PC-3 (cell line): ENCODE measurements at regions not wholly inside any gene's neighbourhood (a gene's known extent, or its start where the extent isn't known, plus 50 kb on each side); places are given as distances from the start of the nearest gene placed in this dataset.

ENCODE experiments used
- ATAC-seq: fragments of 200-7000 bp; cut with Tn5 transposase; 2 replicates; pipeline ENCODE4 v1.9.1; 2020; ENCODE audit warnings: mild to moderate bottlenecking, moderate library complexity
- BruUV-seq: library from RNA; stranded (reverse); fragments of 400-500 nt; replicated peaks from 2 replicates; lab custom pipeline; 2021; lab: Mats Ljungman, UMichigan
- CTCF ChIA-PET: fragments of 300-600 bp; sonication (Branson Sonifier 250); formaldehyde crosslinking; loops from one replicate; lab custom pipeline; 2022; ENCODE audit warnings: antibody characterized with exemption; lab: Charles Lee
- POLR2A ChIA-PET: fragments of 300-600 bp; sonication (Branson Sonifier 250); formaldehyde crosslinking; loops from one replicate; lab custom pipeline; 2022; ENCODE audit warnings: antibody characterized with exemption; ENCODE audit not compliant: unreplicated experiment; lab: Charles Lee
- DNase-seq: peaks from one replicate; pipeline ENCODE4 v3.0.0-alpha.2; 2015
- H2AFZ ChIP-seq: fragments of 300-600 bp; sonication (generic); 2 replicates; pipeline ENCODE4 v1.6.0; 2016; ENCODE audit warnings: antibody characterized with exemption, low read length
- H3F3A ChIP-seq: fragments of 300-600 bp; sonication (generic); one replicate; pipeline ENCODE4 v1.6.0; 2017; ENCODE audit warnings: antibody characterized with exemption, low read length, control low read depth, mild to moderate bottlenecking; ENCODE audit not compliant: unreplicated experiment
- H3K27ac ChIP-seq: fragments of 300-600 bp; sonication (generic); 2 replicates; pipeline ENCODE4 v1.5.1; 2016; ENCODE audit warnings: mild to moderate bottlenecking, low read length
- H3K27me3 ChIP-seq: fragments of 300-600 bp; sonication (generic); 2 replicates; pipeline ENCODE4 v1.6.1; 2016; ENCODE audit warnings: low read length, mixed read lengths
- H3K36me3 ChIP-seq: fragments of 300-600 bp; sonication (generic); 2 replicates; pipeline ENCODE4 v1.6.1; 2016; ENCODE audit warnings: low read depth, mixed run types, low read length, mixed read lengths
- H3K4me1 ChIP-seq: fragments of 300-600 bp; sonication (generic); 2 replicates; pipeline ENCODE4 v1.5.1; 2016; ENCODE audit warnings: low read length; ENCODE audit not compliant: insufficient read depth
- H3K4me2 ChIP-seq: fragments of 300-600 bp; sonication (generic); 2 replicates; pipeline ENCODE4 v1.6.0; 2016; ENCODE audit warnings: low read length
- H3K4me3 ChIP-seq: fragments of 300-600 bp; sonication (generic); 2 replicates; pipeline ENCODE4 v1.5.1; 2016; ENCODE audit warnings: mild to moderate bottlenecking, low read length, mixed read lengths
- H3K79me2 ChIP-seq: fragments of 300-600 bp; sonication (generic); 2 replicates; pipeline ENCODE4 v1.6.1; 2017; ENCODE audit warnings: low read length, mixed read lengths
- H3K9ac ChIP-seq: fragments of 300-600 bp; sonication (generic); 2 replicates; pipeline ENCODE4 v1.6.0; 2016; ENCODE audit warnings: mild to moderate bottlenecking, low read length
- H3K9me2 ChIP-seq: fragments of 300-600 bp; sonication (generic); replicated peaks from 2 replicates; pipeline ENCODE4 v1.6.1; 2016; ENCODE audit warnings: mixed run types, low read length, mixed read lengths
- H3K9me3 ChIP-seq: fragments of 300-600 bp; sonication (generic); 2 replicates; pipeline ENCODE4 v1.6.1; 2016; ENCODE audit warnings: low read length, mixed read lengths
- H4K20me1 ChIP-seq: fragments of 300-600 bp; sonication (generic); 2 replicates; pipeline ENCODE4 v1.6.1; 2016; ENCODE audit warnings: low read length, mixed read lengths
- EZH2 ChIP-seq: fragments of 300-600 bp; sonication (generic); IDR thresholded peaks from one replicate; pipeline ENCODE4 v1.6.1; 2017; ENCODE audit warnings: antibody characterized with exemption, mild to moderate bottlenecking, low read length; ENCODE audit not compliant: unreplicated experiment
- EZH2phosphoT487 ChIP-seq: fragments of 300-600 bp; sonication (generic); IDR thresholded peaks from 2 replicates; pipeline ENCODE4 v1.6.1; 2018; ENCODE audit warnings: mild to moderate bottlenecking, antibody characterized with exemption, low read length, borderline replicate concordance
- intact Hi-C: fragments of 100-400 bp; cut with micrococcal nuclease; formaldehyde crosslinking; loops from 2 replicates; pipeline ENCODE4 v1.9.0; 2023
- TF ChIP-seq, protein P1 (sequence below): fragments of 300-600 bp; sonication (generic); conservative IDR thresholded peaks from 2 replicates; pipeline ENCODE4 v1.5.1; 2017; ENCODE audit warnings: antibody characterized with exemption, low read depth, mild to moderate bottlenecking, low read length

DNA sequence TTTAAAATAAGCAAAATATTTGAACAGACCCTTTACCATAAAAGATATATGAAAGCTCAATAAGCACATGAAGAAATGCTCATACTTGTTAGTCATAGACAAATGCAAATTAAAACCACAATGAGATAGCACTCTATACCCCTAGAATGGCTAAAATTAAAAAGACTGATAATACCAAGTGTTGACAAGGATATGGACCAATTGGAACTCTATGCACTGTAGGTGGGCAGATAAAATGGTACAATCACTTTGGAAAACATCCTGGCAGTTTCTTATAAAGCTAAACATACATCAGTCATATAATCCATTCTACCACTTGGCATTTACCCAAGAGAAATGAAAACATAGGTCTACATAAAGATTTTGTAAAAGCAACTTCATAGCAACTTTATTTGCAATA lies 293.0 kb upstream of the TLE3 start:
- no peaks in the 10 kb centered on the region for H3F3A ChIP-seq
- POLR2A ChIA-PET, result no interaction called here
- no peak for DNase-seq
- no peaks in the 10 kb centered on the region for H3K9me3 ChIP-seq
- no peak overlapping the region for H3K9ac ChIP-seq
- no peaks in the 10 kb centered on the region for H3K9me2 ChIP-seq
- H3K27me3 ChIP-seq, result peaks cover 23% of the 10 kb centered on the region
- H3K79me2 ChIP-seq, result no peaks in the 10 kb centered on the region
- H3K36me3 ChIP-seq, result no peaks in the 10 kb centered on the region
- no peak overlapping the region for H3K27ac ChIP-seq
- CTCF ChIA-PET, result no interaction called here
- intact Hi-C loops, result no loop called here
- no peak overlapping the region for H3K4me3 ChIP-seq
- no peak overlapping the region for H2AFZ ChIP-seq
- TF ChIP-seq EZH2phosphoT487 (no peak), EZH2 (no peak)
- TF ChIP-seq, protein P1, sequence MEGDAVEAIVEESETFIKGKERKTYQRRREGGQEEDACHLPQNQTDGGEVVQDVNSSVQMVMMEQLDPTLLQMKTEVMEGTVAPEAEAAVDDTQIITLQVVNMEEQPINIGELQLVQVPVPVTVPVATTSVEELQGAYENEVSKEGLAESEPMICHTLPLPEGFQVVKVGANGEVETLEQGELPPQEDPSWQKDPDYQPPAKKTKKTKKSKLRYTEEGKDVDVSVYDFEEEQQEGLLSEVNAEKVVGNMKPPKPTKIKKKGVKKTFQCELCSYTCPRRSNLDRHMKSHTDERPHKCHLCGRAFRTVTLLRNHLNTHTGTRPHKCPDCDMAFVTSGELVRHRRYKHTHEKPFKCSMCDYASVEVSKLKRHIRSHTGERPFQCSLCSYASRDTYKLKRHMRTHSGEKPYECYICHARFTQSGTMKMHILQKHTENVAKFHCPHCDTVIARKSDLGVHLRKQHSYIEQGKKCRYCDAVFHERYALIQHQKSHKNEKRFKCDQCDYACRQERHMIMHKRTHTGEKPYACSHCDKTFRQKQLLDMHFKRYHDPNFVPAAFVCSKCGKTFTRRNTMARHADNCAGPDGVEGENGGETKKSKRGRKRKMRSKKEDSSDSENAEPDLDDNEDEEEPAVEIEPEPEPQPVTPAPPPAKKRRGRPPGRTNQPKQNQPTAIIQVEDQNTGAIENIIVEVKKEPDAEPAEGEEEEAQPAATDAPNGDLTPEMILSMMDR, result no peak
- BruUV-seq, result no TSS peak
- H3K4me2 ChIP-seq, result no peak overlapping the region
- ATAC-seq, result no peak
- H3K4me1 ChIP-seq, result no peaks in the 10 kb centered on the region
- H4K20me1 ChIP-seq, result no peaks in the 10 kb centered on the region

DNA sequence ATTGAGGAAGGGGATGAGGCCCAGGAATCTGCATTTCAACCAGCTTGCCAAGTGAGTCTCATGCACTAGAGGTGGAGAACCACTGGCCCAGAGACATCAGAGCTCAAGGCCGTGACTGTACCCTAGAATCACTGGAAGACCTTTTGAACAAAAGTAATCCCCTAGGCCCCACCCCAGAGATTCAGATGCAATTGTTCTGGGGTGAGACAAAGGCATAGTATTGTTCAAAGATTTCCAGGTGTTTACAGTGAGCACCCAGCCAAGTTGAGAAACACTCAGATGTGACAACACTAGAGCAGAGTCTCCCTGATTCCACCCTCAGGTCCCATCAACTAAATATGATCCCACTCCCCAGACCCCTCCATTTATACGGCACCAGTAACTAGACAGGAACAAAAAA lies 290.3 kb upstream of the TLE3 start:
- Histone ChIP-seq H2AFZ (no peak overlapping the region), H3K9me2 (no peaks in the 10 kb centered on the region), H4K20me1 (no peaks in the 10 kb centered on the region), H3K9me3 (no peaks in the 10 kb centered on the region), H3K27me3 (peaks cover 5% of the 10 kb centered on the region; the same call in 1 of the 2 replicates), H3F3A (no peaks in the 10 kb centered on the region), H3K4me2 (no peak overlapping the region), H3K4me3 (no peak overlapping the region), H3K27ac (no peak overlapping the region), H3K36me3 (no peaks in the 10 kb centered on the region), H3K4me1 (no peaks in the 10 kb centered on the region), H3K9ac (no peak overlapping the region), H3K79me2 (no peaks in the 10 kb centered on the region)
- TF ChIP-seq EZH2phosphoT487 (no peak), EZH2 (no peak)
- TF ChIP-seq, protein P1, result no peak
- ChIA-PET POLR2A (no interaction called here), CTCF (no interaction called here)
- intact Hi-C loops, result no loop called here
- no peak for DNase-seq
- BruUV-seq, result no TSS peak
- no peak for ATAC-seq

DNA sequence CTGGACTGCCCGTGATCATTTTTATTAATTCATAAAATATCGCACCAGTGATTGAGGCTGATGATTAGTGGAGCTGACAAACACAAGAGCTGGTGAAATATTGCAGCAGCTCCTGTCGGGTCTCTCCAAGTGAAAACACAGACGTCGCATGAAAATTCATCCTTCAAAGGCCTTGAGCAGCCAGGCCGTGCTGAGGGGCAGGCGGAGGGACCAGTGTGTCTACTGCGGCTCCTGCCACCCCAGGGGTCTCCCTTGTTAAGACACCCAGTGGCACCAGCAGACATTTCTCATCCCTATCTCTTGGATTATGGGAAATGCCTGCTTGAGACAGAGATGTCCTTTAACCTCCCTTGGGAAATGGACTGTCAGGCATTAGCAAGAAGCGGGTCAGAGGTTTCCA lies 289.4 kb upstream of the TLE3 start:
- no TSS peak for BruUV-seq
- ATAC-seq (no peak), DNase-seq (no peak)
- H3K4me3 ChIP-seq, result no peak overlapping the region
- no peak overlapping the region for H3K27ac ChIP-seq
- CTCF ChIA-PET, result no interaction called here
- POLR2A ChIA-PET, result no interaction called here
- H3K9me3 ChIP-seq, result no peaks in the 10 kb centered on the region
- H3K4me2 ChIP-seq, result no peak overlapping the region
- no peaks in the 10 kb centered on the region for H3K79me2 ChIP-seq
- intact Hi-C loops, result no loop called here
- TF ChIP-seq, protein P1, result no peak
- TF ChIP-seq EZH2 (no peak), EZH2phosphoT487 (no peak)
- H3K4me1 ChIP-seq, result no peaks in the 10 kb centered on the region
- no peaks in the 10 kb centered on the region for H3K36me3 ChIP-seq
- no peak overlapping the region for H3K9ac ChIP-seq
- H4K20me1 ChIP-seq, result no peaks in the 10 kb centered on the region
- no peaks in the 10 kb centered on the region for H3K9me2 ChIP-seq
- no peaks in the 10 kb centered on the region for H3F3A ChIP-seq
- no peak overlapping the region for H2AFZ ChIP-seq
- H3K27me3 ChIP-seq, result peaks cover 5% of the 10 kb centered on the region; the same call in 1 of the 2 replicates
